Tibial artery (tissue), 4 donors: ENCODE measurements at regions not wholly inside any gene's neighbourhood (a gene's known extent, or its start where the extent isn't known, plus 50 kb on each side); places are given as distances from the start of the nearest gene placed in this dataset.
"Not testable (repeated sequence)": the region's sequence is repeated elsewhere in the genome, so short reads cannot be mapped to it uniquely, and the experiment has no call there.

ENCODE experiments used
- DNase-seq, 2 donors: peaks; one replicate each; pipeline ENCODE4 v3.0.0-alpha.2; 2019
- H3K27ac ChIP-seq, 2 donors: fragments of 200-600 bp; sonication (generic) in 1 of 2; 1 replicate in 1 of 2; 2 replicates in 1 of 2; pipeline ENCODE4 v1.5.1; 2018 to 2019; ENCODE audit warnings: mild to moderate bottlenecking in 1 of 2
- H3K27me3 ChIP-seq, 2 donors: fragments of 200-600 bp; sonication (generic) in 1 of 2; one replicate each; pipeline versions ENCODE4 v1.5.1 to v1.6.0; 2016 to 2019
- H3K36me3 ChIP-seq, 3 donors: fragments of 200-600 bp; sonication (generic) in 2 of 3; one replicate each; pipeline ENCODE4 v1.5.1; 2016 to 2019; ENCODE audit warnings: mild to moderate bottlenecking in 2 of 3
- H3K4me1 ChIP-seq, 4 donors: fragments of 200-600 bp; sonication (generic) in 2 of 4; 1 replicate in 3 of 4; 2 replicates in 1 of 4; pipeline ENCODE4 v1.5.1; 2016 to 2019
- H3K4me3 ChIP-seq, 2 donors: fragments of 200-600 bp; sonication (generic) in 1 of 2; 1 replicate in 1 of 2; 2 replicates in 1 of 2; pipeline ENCODE4 v1.5.1; 2018 to 2019; ENCODE audit warnings: mild to moderate bottlenecking in 2 of 2
- H3K9me3 ChIP-seq, 3 donors: fragments of 200-600 bp; sonication (generic) in 1 of 3; one replicate each; pipeline ENCODE4 v1.5.1; 2016 to 2019
- intact Hi-C: fragments of 100-400 bp; cut with DNase I; formaldehyde crosslinking; loops from one replicate; pipeline ENCODE4 v1.15.0; 2023; ENCODE audit warnings: low total_unique reads
- TF ChIP-seq, protein P1 (sequence below), 2 experiments: fragments of 200-600 bp in 1 of 2; fragments of 450-650 bp in 1 of 2; IDR thresholded peaks; one replicate each; pipeline ENCODE4 v1.5.1; 2017 to 2019; ENCODE audit warnings: antibody characterized with exemption in 2 of 2, mild to moderate bottlenecking in 1 of 2, moderate library complexity in 1 of 2

DNA sequence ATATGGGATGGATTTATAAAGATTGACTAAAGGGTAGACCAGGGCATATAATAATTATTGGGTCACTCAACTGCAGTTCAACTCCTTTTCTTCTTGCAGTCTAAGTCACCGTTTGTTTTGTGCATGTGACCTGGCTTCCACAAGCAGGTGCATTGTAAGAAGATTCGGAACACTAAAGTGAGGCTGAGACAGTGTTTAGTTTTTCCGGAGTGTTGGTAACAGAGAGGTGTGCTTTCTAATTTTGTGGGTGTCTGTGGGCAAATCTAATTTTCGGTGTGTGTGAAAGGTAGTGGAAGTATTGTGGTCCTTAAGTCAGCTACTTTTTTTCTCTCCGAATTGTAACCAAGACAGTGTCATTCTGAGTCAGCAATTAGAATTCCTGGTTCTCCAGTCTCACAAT is 184.5 kb downstream of the CDH19 start:
- H3K4me1 ChIP-seq = no peaks in the 10 kb centered on the region
- H3K27ac ChIP-seq = no peak overlapping the region
- no peaks in the 10 kb centered on the region for H3K27me3 ChIP-seq
- H3K4me3 ChIP-seq = no peak overlapping the region
- no peaks in the 10 kb centered on the region for H3K9me3 ChIP-seq
- intact Hi-C loops = no loop called here
- H3K36me3 ChIP-seq = no peaks in the 10 kb centered on the region
- TF ChIP-seq, protein P1, sequence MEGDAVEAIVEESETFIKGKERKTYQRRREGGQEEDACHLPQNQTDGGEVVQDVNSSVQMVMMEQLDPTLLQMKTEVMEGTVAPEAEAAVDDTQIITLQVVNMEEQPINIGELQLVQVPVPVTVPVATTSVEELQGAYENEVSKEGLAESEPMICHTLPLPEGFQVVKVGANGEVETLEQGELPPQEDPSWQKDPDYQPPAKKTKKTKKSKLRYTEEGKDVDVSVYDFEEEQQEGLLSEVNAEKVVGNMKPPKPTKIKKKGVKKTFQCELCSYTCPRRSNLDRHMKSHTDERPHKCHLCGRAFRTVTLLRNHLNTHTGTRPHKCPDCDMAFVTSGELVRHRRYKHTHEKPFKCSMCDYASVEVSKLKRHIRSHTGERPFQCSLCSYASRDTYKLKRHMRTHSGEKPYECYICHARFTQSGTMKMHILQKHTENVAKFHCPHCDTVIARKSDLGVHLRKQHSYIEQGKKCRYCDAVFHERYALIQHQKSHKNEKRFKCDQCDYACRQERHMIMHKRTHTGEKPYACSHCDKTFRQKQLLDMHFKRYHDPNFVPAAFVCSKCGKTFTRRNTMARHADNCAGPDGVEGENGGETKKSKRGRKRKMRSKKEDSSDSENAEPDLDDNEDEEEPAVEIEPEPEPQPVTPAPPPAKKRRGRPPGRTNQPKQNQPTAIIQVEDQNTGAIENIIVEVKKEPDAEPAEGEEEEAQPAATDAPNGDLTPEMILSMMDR (IDR thresholded peaks at IDR 0.05) = no peak
- no peak for DNase-seq

DNA sequence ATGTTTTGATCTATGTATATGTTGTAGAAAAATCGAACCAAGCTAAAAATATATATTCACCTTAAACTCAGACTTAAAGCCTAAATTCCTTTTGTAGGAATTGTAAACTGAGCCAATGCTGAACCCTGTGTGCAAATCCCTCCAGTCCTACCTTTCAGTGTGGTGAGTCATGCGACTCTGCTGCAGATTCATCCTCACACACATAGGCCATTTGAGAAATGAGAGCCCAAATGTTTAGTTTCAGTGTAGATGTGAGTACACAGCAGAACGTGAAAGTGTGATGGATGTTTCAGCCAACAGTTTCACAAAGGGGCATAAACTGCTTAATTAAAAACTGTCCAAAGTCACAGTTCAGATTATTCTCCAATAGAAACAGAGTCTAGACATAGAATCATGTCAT is 193.2 kb downstream of the CDH19 start:
- no peak overlapping the region for H3K27ac ChIP-seq
- DNase-seq = no peak
- no peaks in the 10 kb centered on the region for H3K27me3 ChIP-seq
- no peaks in the 10 kb centered on the region for H3K9me3 ChIP-seq
- no peak overlapping the region for H3K4me3 ChIP-seq
- intact Hi-C loops = no loop called here
- H3K4me1 ChIP-seq = no peaks in the 10 kb centered on the region
- TF ChIP-seq, protein P1 (IDR thresholded peaks at IDR 0.05) = no peak
- no peaks in the 10 kb centered on the region for H3K36me3 ChIP-seq

DNA sequence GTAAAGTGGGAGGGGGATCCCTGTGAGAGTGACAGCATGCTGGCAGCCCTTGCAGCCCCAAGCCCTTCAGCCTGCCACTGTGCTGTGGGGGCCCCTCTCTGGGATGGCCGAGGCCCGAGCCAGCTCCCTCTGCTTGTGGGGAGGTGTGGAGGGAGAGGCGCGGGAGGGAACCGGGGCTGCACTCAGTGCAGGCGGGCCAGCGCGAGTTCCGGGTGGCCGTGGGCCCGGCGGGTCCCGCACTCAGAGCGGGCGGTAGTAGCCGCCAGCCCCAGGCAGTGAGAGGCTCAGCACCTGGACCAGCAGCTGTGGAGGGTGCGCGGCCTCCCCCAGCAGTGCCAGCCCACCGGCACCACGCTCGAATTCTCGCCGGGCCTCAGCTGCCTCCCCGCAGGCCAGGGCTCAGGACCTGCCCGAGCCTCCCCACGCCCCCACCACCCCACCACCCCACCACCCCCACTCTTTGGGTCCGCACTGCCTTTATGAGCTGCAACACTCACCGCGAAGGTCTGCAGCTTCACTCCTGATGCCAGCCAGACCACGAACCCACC is 208.1 kb downstream of the CDH19 start:
- DNase-seq = no peak
- intact Hi-C loops = no loop called here
- H3K4me3 ChIP-seq = no peak overlapping the region
- no peak overlapping the region for H3K27ac ChIP-seq
- H3K4me1 ChIP-seq = no peaks in the 10 kb centered on the region
- TF ChIP-seq, protein P1 (IDR thresholded peaks at IDR 0.05) = no peak
- peaks cover 0 to 3% (median 0%) of the 10 kb centered on the region in 3 donors for H3K9me3 ChIP-seq
- no peaks in the 10 kb centered on the region for H3K36me3 ChIP-seq
- H3K27me3 ChIP-seq = no peaks in the 10 kb centered on the region

DNA sequence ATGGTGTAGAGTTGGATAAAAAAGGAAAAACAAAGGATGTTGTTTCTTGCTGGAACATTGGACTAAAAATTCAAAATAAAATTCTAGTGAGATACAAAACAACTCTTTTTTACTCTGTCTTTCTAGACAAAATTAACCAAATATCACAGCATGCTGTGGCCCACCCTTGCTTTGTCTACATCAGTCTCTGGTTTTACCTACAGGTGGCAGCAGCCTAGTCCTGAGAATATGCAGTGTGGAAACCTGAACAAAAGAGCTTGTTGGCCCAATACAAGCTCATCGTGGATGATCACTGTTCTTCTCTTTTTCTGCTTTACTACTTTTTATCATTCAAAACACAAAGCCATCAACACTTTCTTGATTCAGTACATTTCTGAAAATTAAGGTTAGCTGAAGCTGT is 210.4 kb downstream of the CDH19 start:
- Histone ChIP-seq H3K27me3 (no peaks in the 10 kb centered on the region), H3K27ac (no peak overlapping the region), H3K36me3 (no peaks in the 10 kb centered on the region), H3K4me3 (no peak overlapping the region), H3K4me1 (no peaks in the 10 kb centered on the region), H3K9me3 (peaks cover 0 to 3% (median 0%) of the 10 kb centered on the region in 3 donors)
- TF ChIP-seq, protein P1 (IDR thresholded peaks at IDR 0.05) = no peak
- no peak for DNase-seq
- intact Hi-C loops = no loop called here

DNA sequence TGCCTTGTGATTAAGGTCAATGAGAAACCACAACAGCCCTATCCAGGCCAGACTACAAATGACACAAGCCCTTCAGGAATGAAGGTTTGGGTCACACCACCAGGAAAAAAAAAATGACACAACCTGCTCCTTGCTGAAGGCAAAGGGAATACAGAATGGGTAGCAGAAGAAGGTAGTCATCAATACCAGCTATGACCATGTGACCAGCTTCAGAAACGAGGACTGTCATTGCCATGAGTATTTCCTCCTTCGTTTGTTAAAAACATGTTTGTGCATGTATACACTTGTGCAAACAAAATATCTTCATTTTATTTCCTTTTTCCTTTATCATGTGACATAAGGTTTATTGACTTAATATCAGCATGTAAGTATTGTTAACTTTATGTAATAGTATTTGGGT is 226.6 kb downstream of the CDH19 start:
- no peak overlapping the region for H3K4me3 ChIP-seq
- no peaks in the 10 kb centered on the region for H3K27me3 ChIP-seq
- intact Hi-C loops = no loop called here
- DNase-seq = no peak
- H3K9me3 ChIP-seq = no peaks in the 10 kb centered on the region
- TF ChIP-seq, protein P1 (IDR thresholded peaks at IDR 0.05) = no peak
- no peaks in the 10 kb centered on the region for H3K36me3 ChIP-seq
- H3K27ac ChIP-seq = no peak overlapping the region
- no peaks in the 10 kb centered on the region for H3K4me1 ChIP-seq

DNA sequence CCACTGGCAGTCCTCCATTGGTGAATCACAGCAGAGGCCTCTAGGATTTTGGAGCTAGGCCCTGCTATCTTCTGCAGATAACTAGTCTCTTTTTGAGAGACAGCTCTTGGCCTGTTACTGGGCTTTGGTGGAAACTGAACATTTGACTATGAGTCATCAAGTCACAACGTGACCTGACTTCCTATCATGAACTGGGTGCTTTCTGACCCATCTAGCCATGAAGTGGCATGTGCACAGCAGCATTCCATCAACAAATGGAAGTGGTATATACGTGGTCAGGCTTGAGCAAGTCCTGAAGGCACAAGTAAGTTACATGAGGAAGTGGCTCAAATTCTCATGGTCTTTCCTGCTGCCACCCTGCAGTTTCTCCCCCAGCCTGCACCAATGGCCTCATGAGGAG is 228.5 kb downstream of the CDH19 start:
- H3K27ac ChIP-seq, H3K27me3 ChIP-seq, H3K9me3 ChIP-seq, H3K4me1 ChIP-seq, DNase-seq, H3K36me3 ChIP-seq, H3K4me3 ChIP-seq, intact Hi-C loops: not testable (repeated sequence)
